Muscle of leg (tissue), 3 donors: ENCODE measurements at regions not wholly inside any gene's neighbourhood (a gene's known extent, or its start where the extent isn't known, plus 50 kb on each side); places are given as distances from the start of the nearest gene placed in this dataset.

Experiments used
- DNase-seq: peaks from one replicate; pipeline ENCODE4 v3.0.0; 2013
- H3K27ac ChIP-seq: one replicate; pipeline ENCODE4 v1.5.1; 2013; ENCODE audit warnings: mild to moderate bottlenecking, low read length, control low read depth
- H3K27me3 ChIP-seq: one replicate; pipeline ENCODE4 v1.6.1; 2013; ENCODE audit warnings: low read length; ENCODE audit not compliant: control insufficient read depth, insufficient read depth
- H3K36me3 ChIP-seq: one replicate; pipeline ENCODE4 v1.6.1; 2013; ENCODE audit warnings: low read length; ENCODE audit not compliant: control insufficient read depth, insufficient read depth
- H3K4me1 ChIP-seq: one replicate; pipeline ENCODE4 v1.6.1; 2013; ENCODE audit warnings: low read length; ENCODE audit not compliant: control insufficient read depth, insufficient read depth
- H3K4me3 ChIP-seq: one replicate; pipeline ENCODE4 v1.5.1; 2013; ENCODE audit warnings: low read length, control low read depth
- H3K9me3 ChIP-seq: replicated peaks from 2 replicates; pipeline ENCODE4 v1.6.1; 2013; ENCODE audit warnings: low read depth, low read length; ENCODE audit not compliant: control insufficient read depth
- whole genome bisulfite sequencing: methylation state at CpG from one replicate; pipeline ENCODE4 v1.1.5; 2013; ENCODE audit warnings: missing lambda C conversion rate; ENCODE audit not compliant: insufficient coverage; 5-methylcytosine and 5-hydroxymethylcytosine counted together

- no peaks in the 10 kb centered on the region for H3K36me3 ChIP-seq
- 84% methylated on average over 5 of the region's 12 CpGs for WGBS
- H3K27me3 ChIP-seq, result peaks cover 21% of the 10 kb centered on the region
- H3K27ac ChIP-seq, result no peak overlapping the region
- no peak for DNase-seq
- H3K4me1 ChIP-seq, result no peaks in the 10 kb centered on the region
- H3K4me3 ChIP-seq, result no peak overlapping the region
- H3K9me3 ChIP-seq, result peaks cover 2% of the 10 kb centered on the region
Measured at GRCh38 chr7:1342090-1342640, 109.5 kb downstream of the UNCX start.

DNA sequence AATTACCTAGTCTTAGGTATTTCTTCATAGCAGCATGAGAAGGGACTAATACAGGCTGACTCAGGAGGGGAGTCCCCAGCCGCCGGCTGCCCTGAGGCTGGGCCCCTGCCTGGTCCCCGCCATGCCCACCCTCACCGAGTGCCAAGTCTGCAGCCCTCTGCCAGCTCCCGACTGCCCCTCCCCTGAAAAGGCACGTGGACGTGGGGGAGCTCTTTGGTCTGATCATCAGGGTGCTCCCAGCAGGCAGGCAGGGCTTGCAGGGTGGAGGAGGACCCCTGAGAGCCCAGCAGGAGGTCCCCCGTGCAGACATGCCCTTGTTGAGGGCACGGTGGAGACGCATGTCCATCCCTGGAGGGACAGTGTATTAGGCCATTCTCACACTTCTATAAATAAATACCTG is 110.9 kb downstream of the UNCX start:
- Histone ChIP-seq H3K9me3 (no peaks in the 10 kb centered on the region), H3K27ac (no peak overlapping the region), H3K4me3 (no peak overlapping the region), H3K4me1 (no peaks in the 10 kb centered on the region), H3K27me3 (peaks cover 27% of the 10 kb centered on the region), H3K36me3 (no peaks in the 10 kb centered on the region)
- DNase-seq, result no peak
- 54% methylated on average over 7 of the region's 10 CpGs for WGBS

GRCh38 chr7:1344421-1344820 is 111.7 kb downstream of the UNCX start:
- WGBS, result 100% methylated on average over 2 of the region's 12 CpGs
- H3K36me3 ChIP-seq, result no peaks in the 10 kb centered on the region
- no peaks in the 10 kb centered on the region for H3K4me1 ChIP-seq
- H3K27ac ChIP-seq, result no peak overlapping the region
- H3K27me3 ChIP-seq, result peaks cover 29% of the 10 kb centered on the region
- H3K9me3 ChIP-seq, result no peaks in the 10 kb centered on the region
- H3K4me3 ChIP-seq, result no peak overlapping the region
- no peak for DNase-seq

DNA sequence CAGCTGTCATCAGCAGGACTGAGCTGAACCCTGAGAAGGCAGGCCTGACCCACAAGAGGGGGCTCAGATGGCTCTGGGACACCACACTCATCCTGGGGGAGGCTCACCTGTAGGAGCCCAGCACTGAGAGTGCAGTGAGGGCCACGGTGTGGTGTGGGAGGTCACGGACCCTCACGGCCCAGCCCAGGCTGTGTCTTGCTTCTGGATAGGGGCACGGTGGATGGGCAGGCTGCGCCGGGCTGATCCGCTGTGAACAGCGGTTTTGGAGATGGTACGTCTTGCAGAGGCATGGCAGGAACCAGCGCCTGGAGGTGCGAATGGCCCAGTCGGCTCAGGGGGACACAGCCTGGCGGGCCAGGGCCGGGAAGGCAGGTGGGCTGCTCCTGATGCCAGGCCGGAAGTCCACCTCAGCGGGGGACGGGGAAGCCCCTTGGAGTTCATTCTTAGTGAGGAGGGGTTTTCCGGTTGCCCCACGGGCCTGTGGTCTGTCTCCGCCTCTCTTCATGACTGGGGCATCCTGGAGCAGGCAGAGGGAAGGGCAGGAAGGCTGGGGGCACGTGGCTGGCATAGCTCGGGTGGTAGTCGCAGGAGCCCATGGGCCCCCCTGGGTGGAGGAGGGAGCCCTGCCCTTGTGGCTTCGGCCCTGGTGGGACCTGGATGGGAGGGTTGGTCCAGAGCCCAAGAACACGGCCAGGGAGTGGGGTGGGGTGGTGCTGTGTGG is 112.5 kb downstream of the UNCX start:
- DNase-seq, result no peak
- WGBS, result 88% methylated on average over 21 of the region's 25 CpGs
- Histone ChIP-seq H3K9me3 (no peaks in the 10 kb centered on the region), H3K36me3 (no peaks in the 10 kb centered on the region), H3K27me3 (peaks cover 23% of the 10 kb centered on the region), H3K4me1 (no peaks in the 10 kb centered on the region), H3K4me3 (no peak overlapping the region), H3K27ac (no peak overlapping the region)

- H3K4me1 ChIP-seq, result no peaks in the 10 kb centered on the region
- no peak overlapping the region for H3K4me3 ChIP-seq
Measured at GRCh38 chr7:1345796-1346755, 113.2 kb downstream of the MICALL2 start.

GRCh38 chr7:1346851-1347250 is 112.4 kb downstream of the MICALL2 start:
- Histone ChIP-seq H3K9me3 (no peaks in the 10 kb centered on the region), H3K27me3 (peaks cover 21% of the 10 kb centered on the region), H3K4me3 (no peak overlapping the region), H3K36me3 (no peaks in the 10 kb centered on the region), H3K4me1 (no peaks in the 10 kb centered on the region), H3K27ac (no peak overlapping the region)
- DNase-seq, result no peak
- 81% methylated on average over 7 of the region's 12 CpGs for WGBS

More at GRCh38 chr7:1345796-1346755, 113.2 kb downstream of the MICALL2 start:
- H3K27ac ChIP-seq, result no peak overlapping the region
- no peak for DNase-seq
- 63% methylated on average over 31 of the region's 33 CpGs for WGBS
- no peaks in the 10 kb centered on the region for H3K9me3 ChIP-seq
- H3K27me3 ChIP-seq, result peaks cover 17% of the 10 kb centered on the region
- no peaks in the 10 kb centered on the region for H3K36me3 ChIP-seq

DNA sequence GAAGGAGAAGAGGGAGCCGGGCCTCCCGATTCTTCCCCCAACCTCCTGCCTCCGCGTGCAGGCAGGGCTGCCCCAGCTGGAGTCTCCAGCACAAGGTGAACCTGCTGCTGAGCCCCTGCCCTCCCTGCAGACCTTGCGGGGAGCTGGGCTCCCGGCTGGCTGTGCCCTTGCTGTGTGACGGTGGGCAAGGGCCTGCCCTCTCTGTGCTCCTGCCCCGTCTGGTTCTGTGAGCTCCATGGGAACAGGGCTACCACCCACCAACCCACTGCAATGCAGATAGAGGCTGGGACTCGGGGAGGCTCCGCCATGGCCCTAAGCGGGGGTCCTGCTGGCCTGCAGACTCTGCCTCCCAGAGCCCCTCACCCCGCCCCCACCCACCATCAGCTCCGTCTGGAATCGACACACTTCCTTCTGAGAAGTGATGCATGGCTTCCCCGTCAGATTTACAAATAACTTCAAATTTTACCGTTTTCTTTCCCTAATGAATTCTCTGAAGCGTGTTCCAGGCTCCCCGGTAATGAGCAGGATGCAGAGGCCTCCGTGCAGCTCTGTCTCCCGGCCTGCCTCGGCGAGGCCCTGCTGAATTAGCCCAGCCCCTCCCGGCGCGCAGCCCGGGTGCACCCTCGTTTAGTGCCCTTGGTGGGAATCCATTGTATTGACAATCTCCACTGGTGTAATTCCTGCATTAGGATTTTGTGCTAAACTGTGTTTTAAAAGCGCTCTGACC is 111.0 kb downstream of the MICALL2 start:
- no peaks in the 10 kb centered on the region for H3K4me1 ChIP-seq
- H3K27ac ChIP-seq, result no peak overlapping the region
- 43% methylated on average over 26 of the region's 28 CpGs for WGBS
- no peak overlapping the region for H3K4me3 ChIP-seq
- no peaks in the 10 kb centered on the region for H3K36me3 ChIP-seq
- H3K27me3 ChIP-seq, result peaks cover 21% of the 10 kb centered on the region
- DNase-seq, result no peak
- no peaks in the 10 kb centered on the region for H3K9me3 ChIP-seq

DNA sequence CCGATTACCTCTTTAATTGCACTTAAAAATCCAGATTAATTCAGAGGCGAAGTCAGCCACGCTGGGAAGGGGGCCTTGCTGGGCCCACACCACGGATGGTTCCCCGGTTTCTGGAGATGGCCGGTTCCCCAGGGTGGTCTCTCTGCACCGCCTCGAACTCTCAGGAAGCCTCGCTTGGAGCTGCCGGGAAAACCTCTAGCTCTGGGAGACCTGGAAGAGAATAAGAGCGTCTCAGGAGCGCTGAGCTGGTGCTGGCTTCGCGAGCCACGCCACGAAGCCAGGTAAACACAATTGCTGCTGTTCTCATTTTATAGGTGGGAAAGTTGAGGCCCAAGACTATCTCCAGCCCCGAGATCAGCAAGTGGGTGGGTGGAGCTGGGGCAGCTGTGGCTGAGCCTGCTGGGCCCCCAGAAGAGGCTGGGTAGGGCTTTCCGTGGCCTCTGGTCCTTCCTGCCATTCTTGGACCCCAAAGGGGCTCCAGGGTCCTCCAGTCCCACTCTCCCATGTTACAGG is 110.4 kb downstream of the MICALL2 start:
- Histone ChIP-seq H3K27ac (no peak overlapping the region), H3K4me1 (no peaks in the 10 kb centered on the region), H3K36me3 (no peaks in the 10 kb centered on the region), H3K9me3 (no peaks in the 10 kb centered on the region), H3K4me3 (no peak overlapping the region), H3K27me3 (peaks cover 21% of the 10 kb centered on the region)
- 73% methylated on average over 18 of the region's 18 CpGs for WGBS
- DNase-seq, result no peak

- no peak for DNase-seq
- H3K27me3 ChIP-seq, result peaks cover 21% of the 10 kb centered on the region
- H3K4me3 ChIP-seq, result no peak overlapping the region
- no peaks in the 10 kb centered on the region for H3K9me3 ChIP-seq
- no peaks in the 10 kb centered on the region for H3K36me3 ChIP-seq
- H3K27ac ChIP-seq, result no peak overlapping the region
- WGBS, result 78% methylated on average over 8 of the region's 15 CpGs
- H3K4me1 ChIP-seq, result no peaks in the 10 kb centered on the region
Measured at GRCh38 chr7:1349351-1349761, 109.9 kb downstream of the MICALL2 start.
